Heart right ventricle (tissue), 16 donors: ENCODE measurements at regions not wholly inside any gene's neighbourhood (a gene's known extent, or its start where the extent isn't known, plus 50 kb on each side); places are given as distances from the start of the nearest gene placed in this dataset.

Source experiments
- ATAC-seq, 8 donors: fragments of 200-7000 bp; cut with Tn5 transposase; one replicate each; pipeline ENCODE4 v1.9.1; 2020; ENCODE audit warnings: mild to moderate bottlenecking in 8 of 8, moderate library complexity in 8 of 8, moderate number of reproducible peaks in 1 of 8
- DNase-seq, 2 donors: peaks; one replicate each; pipeline ENCODE4 v3.0.0-alpha.2; 2020
- H3K27ac ChIP-seq, 10 donors: fragments of 200-600 bp; sonication (generic) in 2 of 10; one replicate each; pipeline versions ENCODE4 v1.5.0 to v1.8.0; 2020 to 2022; ENCODE audit warnings: mild to moderate bottlenecking in 3 of 10
- H3K27me3 ChIP-seq, 7 donors: fragments of 200-600 bp; one replicate each; pipeline ENCODE4 v1.8.0; 2021 to 2022; ENCODE audit warnings: mild to moderate bottlenecking in 2 of 7
- H3K36me3 ChIP-seq, 9 donors: fragments of 200-600 bp; sonication (generic) in 1 of 9; one replicate each; pipeline versions ENCODE4 v1.5.0 to v1.8.0; 2020 to 2022; ENCODE audit warnings: mild to moderate bottlenecking in 2 of 9
- H3K4me1 ChIP-seq, 9 donors: fragments of 200-600 bp; sonication (generic) in 1 of 9; one replicate each; pipeline versions ENCODE4 v1.5.0 to v1.8.0; 2020 to 2022; ENCODE audit warnings: mild to moderate bottlenecking in 4 of 9
- H3K4me3 ChIP-seq, 10 donors: fragments of 200-600 bp; sonication (generic) in 2 of 10; one replicate each; pipeline versions ENCODE4 v1.5.0 to v1.8.0; 2020 to 2022; ENCODE audit warnings: mild to moderate bottlenecking in 7 of 10, moderate library complexity in 2 of 10
- H3K9me3 ChIP-seq, 11 donors: fragments of 200-600 bp in 10 of 11; sonication (generic) in 2 of 11; one replicate each; pipeline versions ENCODE4 v1.5.0 to v1.8.0; 2013 to 2022; ENCODE audit warnings: mild to moderate bottlenecking in 2 of 11, control low read depth in 1 of 11, moderate library complexity in 1 of 11
- CTCF ChIP-seq, 9 donors: fragments of 200-600 bp; sonication (generic) in 2 of 9; IDR thresholded peaks; one replicate each; pipeline versions ENCODE4 v1.5.0 to v1.8.0; 2021 to 2022; ENCODE audit warnings: antibody characterized with exemption in 9 of 9, mild to moderate bottlenecking in 5 of 9, moderate library complexity in 1 of 9
- WGBS, 2 donors: extraction: QIAGEN DNeasy Blood & Tissue Kit; methylation state at CpG; one replicate each; pipeline ENCODE4 v1.1.7; 2013; ENCODE audit warnings: inconsistent platforms in 1 of 2; 5-methylcytosine and 5-hydroxymethylcytosine counted together
- intact Hi-C, 10 donors: fragments of 100-400 bp; cut with DNase I; formaldehyde crosslinking; loops; one replicate each; pipeline versions ENCODE4 v1.11.1 to v1.14.2; 2022
- donor health status: Arrhythmogenic right ventricular cardiomyopathy.
- donor health status: ischemic (EF 13 %, LVEDD 7.1; RV severe dilation, severe dysfunction).
- donor health status: healthy with polysubstance abuse.
- donor health status: DM: no; HTN: yes; CAD: no.
- donor health status: DM: no; HTN: no; CAD: no.
- donor health status: ischemic (EF 25% LVEDD 6.9; RV normal size, moderate dysfunction).
- donor health status: ischemic (EF 25% LVEDD 5.7; RV mildly dilated, moderate dysfunction).
- donor health status: healthy.
- donor health status: DM: yes; HTN: yes; CAD: no.
- donor health status: Ischemic cardiomyopathy.
- donor health status: ischemic (EF 35%, LVEDD 5.7; RV mildly dilated, moderate dysfunction).
- donor health status: nonischemic (EF 11% LVEDD 7.7; RV severe dilation, severe dysfunction).
- donor health status: DM: yes; HTN: yes; CAD: no.
- donor health status: PGD.
- donor health status: ischemic (EF 29% LVEDD 5.4; RV normal size, mild dysfunction).
- donor health status: nonischemic (EF 23%, LVEDD 6.1; RV moderate dilation, normal function).

- Histone ChIP-seq H3K27ac (no peak overlapping the region), H3K4me3 (no peak overlapping the region), H3K9me3 (peaks cover 0 to 33% (median 16%) of the 10 kb centered on the region in 11 donors), H3K27me3 (peaks cover 0 to 3% (median 0%) of the 10 kb centered on the region in 7 donors), H3K4me1 (no peaks in the 10 kb centered on the region), H3K36me3 (no peaks in the 10 kb centered on the region)
- no peak for TF ChIP-seq CTCF (IDR thresholded peaks at IDR 0.05)
- 69 to 73% methylated on average over 2 of the region's 2 CpGs for WGBS, 2 donors
- intact Hi-C loops: no loop called here
- DNase-seq (no peak), ATAC-seq (no peak)
Observed at GRCh38 chr1:229079016-229079595, 191.8 kb upstream of the RAB4A start.

- no peak for TF ChIP-seq CTCF (IDR thresholded peaks at IDR 0.05)
- intact Hi-C loops: no loop called here
- Histone ChIP-seq H3K9me3 (peaks cover 0 to 33% (median 16%) of the 10 kb centered on the region in 11 donors), H3K27me3 (peaks cover 0 to 7% (median 0%) of the 10 kb centered on the region in 7 donors), H3K4me1 (no peaks in the 10 kb centered on the region), H3K4me3 (no peak overlapping the region), H3K36me3 (no peaks in the 10 kb centered on the region), H3K27ac (no peak overlapping the region)
- no peak for DNase-seq
- ATAC-seq: no peak
- 94 to 96% methylated on average over 2 of the region's 2 CpGs for WGBS, 2 donors
Observed at GRCh38 chr1:229080361-229080760, 190.6 kb upstream of the RAB4A start.

- Histone ChIP-seq H3K27me3 (peaks cover 0 to 19% (median 0%) of the 10 kb centered on the region in 7 donors), H3K36me3 (no peaks in the 10 kb centered on the region), H3K4me1 (peaks cover 0 to 17% (median 0%) of the 10 kb centered on the region in 9 donors), H3K4me3 (no peak overlapping the region), H3K27ac (no peak overlapping the region), H3K9me3 (peaks cover 0 to 33% (median 16%) of the 10 kb centered on the region in 11 donors)
- 64 to 72% methylated on average over 1 of the region's 1 CpG for WGBS, 2 donors
- intact Hi-C loops: no loop called here
- DNase-seq (no peak), ATAC-seq (peak in 1 of 8 donors; percentile 55)
- TF ChIP-seq CTCF (IDR thresholded peaks at IDR 0.05): no peak
Observed at GRCh38 chr1:229085291-229085690, 185.6 kb upstream of the RAB4A start.

GRCh38 chr1:229086091-229086490 is 184.8 kb upstream of the RAB4A start:
- H3K27ac ChIP-seq: no peak overlapping the region
- peaks cover 0 to 17% (median 0%) of the 10 kb centered on the region in 9 donors for H3K4me1 ChIP-seq
- H3K4me3 ChIP-seq: no peak overlapping the region
- DNase-seq (no peak), ATAC-seq (no peak)
- peaks cover 0 to 22% (median 0%) of the 10 kb centered on the region in 7 donors for H3K27me3 ChIP-seq
- H3K36me3 ChIP-seq: no peaks in the 10 kb centered on the region
- no peak for TF ChIP-seq CTCF (IDR thresholded peaks at IDR 0.05)
- intact Hi-C loops: no loop called here
- H3K9me3 ChIP-seq: peaks cover 0 to 27% (median 16%) of the 10 kb centered on the region in 11 donors
